ENCODE measurements at regions not wholly inside any gene's neighbourhood (a gene's known extent, or its start where the extent isn't known, plus 50 kb on each side); places are given as distances from the start of the nearest gene placed in this dataset.

DNA sequence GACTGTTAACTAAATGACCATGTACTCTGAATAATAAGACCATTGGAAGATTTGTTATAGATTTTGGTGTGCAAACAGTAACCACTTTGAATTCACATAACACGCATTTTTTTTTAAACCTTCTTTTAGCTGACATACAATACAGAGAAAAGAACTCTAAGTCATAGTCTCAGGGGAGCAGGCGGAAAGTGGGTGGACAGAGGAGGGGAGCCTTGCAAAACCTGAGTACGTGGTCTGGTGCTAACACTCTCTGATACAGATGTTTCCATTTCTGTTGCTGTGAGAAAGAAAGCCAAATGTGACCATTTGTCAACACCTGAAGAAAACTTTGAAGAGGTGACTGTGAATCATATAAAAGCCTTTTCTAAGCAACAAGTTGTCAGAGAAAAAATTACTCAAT lies 151.8 kb upstream of the GCFC2 start:
- Histone ChIP-seq H3K9ac (ENCODE audit: low read depth, low read length, poor library complexity, severe bottlenecking) (no peak overlapping the region), H3F3A (ENCODE audit: low read depth) (no peaks in the 10 kb centered on the region), H3K9me3 (ENCODE audit: insufficient read depth, low read depth, low read length) (no peaks in the 10 kb centered on the region), H3K79me2 (ENCODE audit: insufficient read depth, low read length) (no peaks in the 10 kb centered on the region), H4K20me1 (ENCODE audit: insufficient read depth, low read length, poor library complexity, severe bottlenecking) (no peaks in the 10 kb centered on the region), H3K9me2 (replicated peaks; ENCODE audit: low read depth, low read length) (no peaks in the 10 kb centered on the region), H2AFZ (ENCODE audit: low read length) (no peak overlapping the region), H3K4me2 (ENCODE audit: low read depth, low read length, poor library complexity, severe bottlenecking) (no peak overlapping the region), H3K4me3 (ENCODE audit: low read length, poor library complexity, severe bottlenecking) (no peak overlapping the region), H3K27me3 (ENCODE audit: insufficient read depth, low read length, poor library complexity, severe bottlenecking) (no peaks in the 10 kb centered on the region), H3K4me1 (ENCODE audit: insufficient read depth, low read length, poor library complexity, severe bottlenecking) (no peaks in the 10 kb centered on the region), H3K36me3 (ENCODE audit: insufficient read depth, low read length) (no peaks in the 10 kb centered on the region)
- TF ChIP-seq EZH2phosphoT487 (IDR thresholded peaks at IDR 0.05; ENCODE audit: borderline replicate concordance) (no peak), CTCF (conservative IDR thresholded peaks at IDR 0.05; ENCODE audit: low read length) (no peak)

DNA sequence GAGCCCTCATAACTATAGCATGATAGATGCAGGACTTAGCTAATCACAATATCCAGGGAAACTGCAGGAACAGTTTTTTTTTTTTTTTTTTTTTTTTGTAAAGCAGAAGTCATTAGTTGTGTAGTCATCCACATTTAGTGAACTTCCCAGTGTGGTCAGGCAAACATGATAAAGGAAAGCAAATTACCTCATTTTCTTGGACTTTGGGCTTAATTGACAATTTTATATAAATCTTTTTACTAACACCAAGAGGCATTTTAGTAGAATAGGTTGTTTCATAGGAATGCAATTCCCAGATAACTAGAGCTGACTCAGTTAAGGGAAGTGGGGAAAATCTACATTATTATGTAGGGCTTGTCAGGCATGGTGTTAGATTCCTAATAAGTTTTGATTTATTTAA lies 142.7 kb upstream of the GCFC2 start:
- Histone ChIP-seq H3K4me2 (ENCODE audit: low read depth, low read length, poor library complexity, severe bottlenecking) (no peak overlapping the region), H3K27me3 (ENCODE audit: insufficient read depth, low read length, poor library complexity, severe bottlenecking) (no peaks in the 10 kb centered on the region), H3K36me3 (ENCODE audit: insufficient read depth, low read length) (no peaks in the 10 kb centered on the region), H3K4me3 (ENCODE audit: low read length, poor library complexity, severe bottlenecking) (no peak overlapping the region), H3F3A (ENCODE audit: low read depth) (no peaks in the 10 kb centered on the region), H3K4me1 (ENCODE audit: insufficient read depth, low read length, poor library complexity, severe bottlenecking) (no peaks in the 10 kb centered on the region), H3K9me2 (replicated peaks; ENCODE audit: low read depth, low read length) (no peaks in the 10 kb centered on the region), H3K79me2 (ENCODE audit: insufficient read depth, low read length) (no peaks in the 10 kb centered on the region), H4K20me1 (ENCODE audit: insufficient read depth, low read length, poor library complexity, severe bottlenecking) (no peaks in the 10 kb centered on the region), H3K9ac (ENCODE audit: low read depth, low read length, poor library complexity, severe bottlenecking) (no peak overlapping the region), H2AFZ (ENCODE audit: low read length) (no peak overlapping the region), H3K9me3 (ENCODE audit: insufficient read depth, low read depth, low read length) (0 out of 2 replicates have a peak, but pooled peaks cover 2% of the 10 kb centered on the region)
- TF ChIP-seq CTCF (conservative IDR thresholded peaks at IDR 0.05; ENCODE audit: low read length) (no peak), EZH2phosphoT487 (IDR thresholded peaks at IDR 0.05; ENCODE audit: borderline replicate concordance) (no peak)

DNA sequence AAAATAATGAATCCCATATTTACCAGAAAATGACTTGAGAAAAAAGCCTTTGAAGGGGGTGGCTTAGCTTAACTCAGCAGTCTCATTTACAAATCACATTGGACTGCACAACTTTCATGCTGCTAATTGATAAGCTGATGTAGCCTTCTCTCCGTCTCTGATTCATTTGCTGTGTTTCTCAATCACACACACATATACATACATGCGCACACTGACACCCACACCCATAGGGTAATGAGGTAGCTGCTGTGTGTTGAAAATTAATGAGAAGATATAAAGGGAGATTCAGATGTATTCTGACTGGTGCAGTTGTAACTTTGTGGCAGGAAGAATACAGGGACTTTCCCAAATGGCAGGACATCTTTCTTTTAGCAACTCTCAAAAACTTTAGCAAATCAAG lies 141.9 kb upstream of the GCFC2 start:
- H3K9ac ChIP-seq (ENCODE audit: low read depth, low read length, poor library complexity, severe bottlenecking), result no peak overlapping the region
- H3K27me3 ChIP-seq (ENCODE audit: insufficient read depth, low read length, poor library complexity, severe bottlenecking), result no peaks in the 10 kb centered on the region
- no peak for TF ChIP-seq EZH2phosphoT487 (IDR thresholded peaks at IDR 0.05; ENCODE audit: borderline replicate concordance)
- TF ChIP-seq CTCF (conservative IDR thresholded peaks at IDR 0.05; ENCODE audit: low read length), result no peak
- H3K79me2 ChIP-seq (ENCODE audit: insufficient read depth, low read length), result no peaks in the 10 kb centered on the region
- H3K4me2 ChIP-seq (ENCODE audit: low read depth, low read length, poor library complexity, severe bottlenecking), result no peak overlapping the region
- H3K4me1 ChIP-seq (ENCODE audit: insufficient read depth, low read length, poor library complexity, severe bottlenecking), result no peaks in the 10 kb centered on the region
- no peaks in the 10 kb centered on the region for H3K36me3 ChIP-seq (ENCODE audit: insufficient read depth, low read length)
- H2AFZ ChIP-seq (ENCODE audit: low read length), result no peak overlapping the region
- H3K4me3 ChIP-seq (ENCODE audit: low read length, poor library complexity, severe bottlenecking), result no peak overlapping the region
- H3K9me3 ChIP-seq (ENCODE audit: insufficient read depth, low read depth, low read length), result 0 out of 2 replicates have a peak, but pooled peaks cover 2% of the 10 kb centered on the region
- H3F3A ChIP-seq (ENCODE audit: low read depth), result no peaks in the 10 kb centered on the region
- no peaks in the 10 kb centered on the region for H3K9me2 ChIP-seq (replicated peaks; ENCODE audit: low read depth, low read length)
- no peaks in the 10 kb centered on the region for H4K20me1 ChIP-seq (ENCODE audit: insufficient read depth, low read length, poor library complexity, severe bottlenecking)
